Pons (tissue), 1 donor: ENCODE measurements at regions not wholly inside any gene's neighbourhood (a gene's known extent, or its start where the extent isn't known, plus 50 kb on each side); places are given as distances from the start of the nearest gene placed in this dataset.
"Not testable (repeated sequence)": the region's sequence is repeated elsewhere in the genome, so short reads cannot be mapped to it uniquely, and the experiment has no call there.

Source experiments
- DNase-seq: peaks from one replicate; pipeline ENCODE4 v3.0.0-alpha.2; 2016; ENCODE audit warnings: low spot score

GRCh38 chr16:88332921-88333825 is 49.6 kb upstream of the ZNF469 start:
- not testable (repeated sequence) for DNase-seq
